Renal pelvis (tissue), 1 donor: ENCODE measurements at regions not wholly inside any gene's neighbourhood (a gene's known extent, or its start where the extent isn't known, plus 50 kb on each side); places are given as distances from the start of the nearest gene placed in this dataset.

Experiments used
- DNase-seq: peaks from one replicate; pipeline ENCODE4 v3.0.0-alpha.2; 2013

DNA sequence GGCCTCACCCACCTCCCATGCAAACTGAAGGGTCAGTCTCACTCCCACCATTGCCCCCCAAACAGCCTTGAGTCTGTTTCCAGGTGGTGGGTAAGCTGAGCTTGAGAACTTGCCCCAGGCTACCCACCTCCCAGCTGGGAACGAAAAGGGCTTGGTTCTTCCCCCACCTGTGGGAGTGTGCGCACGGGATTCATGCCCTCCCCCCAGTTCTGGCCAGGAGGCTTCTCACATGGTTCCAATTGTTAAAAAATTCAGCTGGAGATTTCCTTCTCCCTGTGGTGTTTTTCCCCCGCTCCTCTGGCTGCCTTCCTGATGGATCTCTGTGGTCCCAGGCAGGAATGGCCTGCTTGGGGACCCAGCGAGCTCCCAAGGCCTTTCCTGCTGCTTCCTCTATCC, 81.8 kb upstream of the C21orf91 start:
- no peak for DNase-seq

GRCh38 chr21:17900281-17900989, 81.3 kb upstream of the C21orf91 start:
- DNase-seq, result no peak

- no peak for DNase-seq
Observed at GRCh38 chr21:17889171-17889570, 70.0 kb upstream of the C21orf91 start.

GRCh38 chr21:17869115-17869514, 50.0 kb upstream of the C21orf91 start:
- DNase-seq, result no peak
